Keratinocyte (primary cell): ENCODE measurements at regions not wholly inside any gene's neighbourhood (a gene's known extent, or its start where the extent isn't known, plus 50 kb on each side); places are given as distances from the start of the nearest gene placed in this dataset.

ENCODE experiments used
- DNase-seq: peaks from one replicate; pipeline ENCODE4 v3.0.0-alpha.2; 2011; ENCODE audit warnings: low read depth, missing footprints, low spot score
- FAIRE-seq: peaks from 2 replicates; lab custom pipeline; 2011; peaks lifted over from hg19 to GRCh38; lab: Jason Lieb, UNC
- H2AFZ ChIP-seq: 2 replicates; pipeline ENCODE4 v1.6.0; 2012; ENCODE audit warnings: low read length, control low read depth, inconsistent platforms; ENCODE audit not compliant: control insufficient read depth
- H3K27ac ChIP-seq: 2 replicates; pipeline ENCODE4 v1.5.1; 2011; ENCODE audit warnings: low read length; ENCODE audit not compliant: control insufficient read depth, insufficient read depth
- H3K27me3 ChIP-seq: 3 replicates; pipeline ENCODE4 v1.6.0; 2011; ENCODE audit warnings: low read length; ENCODE audit not compliant: control insufficient read depth, insufficient read depth; ENCODE audit errors: extremely low read depth
- H3K36me3 ChIP-seq, 2 experiments: 2 replicates in 1 of 2; 3 replicates in 1 of 2; pipeline ENCODE4 v1.5.1; 2011; ENCODE audit warnings: low read length in 2 of 2, mild to moderate bottlenecking in 1 of 2; ENCODE audit not compliant: control insufficient read depth in 2 of 2, insufficient read depth in 2 of 2; ENCODE audit errors: extremely low read depth in 1 of 2
- H3K4me1 ChIP-seq: 3 replicates; pipeline ENCODE4 v1.5.1; 2011; ENCODE audit warnings: low read length; ENCODE audit not compliant: control insufficient read depth, insufficient read depth; ENCODE audit errors: extremely low read depth
- H3K4me2 ChIP-seq: 3 replicates; pipeline ENCODE4 v1.6.0; 2011; ENCODE audit warnings: low read depth, low read length; ENCODE audit not compliant: control insufficient read depth, insufficient read depth; ENCODE audit errors: extremely low read depth
- H3K4me3 ChIP-seq, 3 experiments: fragments of 200-600 bp in 1 of 3; sonication (generic) in 1 of 3; 2 replicates in 2 of 3; 3 replicates in 1 of 3; pipeline ENCODE4 v1.5.1; 2011 to 2016; ENCODE audit warnings: low read length in 3 of 3, mild to moderate bottlenecking in 3 of 3, control low read depth in 2 of 3, inconsistent platforms in 1 of 3, low read depth in 1 of 3, mixed read lengths in 1 of 3, mixed run types in 1 of 3, moderate library complexity in 1 of 3; ENCODE audit not compliant: control insufficient read depth in 2 of 3, insufficient read depth in 2 of 3; ENCODE audit errors: extremely low read depth in 1 of 3
- H3K79me2 ChIP-seq: 2 replicates; pipeline ENCODE4 v1.6.0; 2012; ENCODE audit warnings: low read length; ENCODE audit not compliant: control insufficient read depth, insufficient read depth
- H3K9ac ChIP-seq: 3 replicates; pipeline ENCODE4 v1.6.0; 2011; ENCODE audit warnings: low read length; ENCODE audit not compliant: control insufficient read depth, insufficient read depth; ENCODE audit errors: extremely low read depth
- H3K9me1 ChIP-seq: 3 replicates; pipeline ENCODE4 v1.6.0; 2011; ENCODE audit warnings: low read length; ENCODE audit not compliant: control insufficient read depth, insufficient read depth; ENCODE audit errors: extremely low read depth
- H3K9me3 ChIP-seq: 2 replicates; pipeline ENCODE4 v1.5.1; 2012; ENCODE audit warnings: low read depth, low read length; ENCODE audit not compliant: control insufficient read depth
- H4K20me1 ChIP-seq: 3 replicates; pipeline ENCODE4 v1.6.0; 2011; ENCODE audit warnings: low read length; ENCODE audit not compliant: control insufficient read depth, insufficient read depth; ENCODE audit errors: extremely low read depth
- EZH2 ChIP-seq: IDR thresholded peaks from one replicate; pipeline ENCODE4 v1.6.1; 2012; ENCODE audit warnings: inconsistent platforms, mild to moderate bottlenecking, low read length, moderate library complexity
- dilution Hi-C: fragments of 300-500 bp; cut with MboI; formaldehyde crosslinking; loops from one replicate; pipeline ENCODE4 v1.7.0; 2020; ENCODE audit warnings: low sequenced_read_pairs; ENCODE audit not compliant: extremely low pct_ligation_motif_present
- TF ChIP-seq, protein P1 (sequence below), 3 experiments: IDR thresholded peaks in 1 of 3; conservative IDR thresholded peaks in 1 of 3; optimal IDR thresholded peaks in 1 of 3; 2 replicates in 2 of 3; 3 replicates in 1 of 3; pipeline versions ENCODE3 to v1.5.1; 2011; ENCODE audit warnings: low read length in 3 of 3, mild to moderate bottlenecking in 3 of 3, moderate library complexity in 2 of 3, control low read depth in 1 of 3, inconsistent platforms in 1 of 3; ENCODE audit not compliant: insufficient read depth in 2 of 3; ENCODE audit errors: extremely low read depth in 1 of 3

DNA sequence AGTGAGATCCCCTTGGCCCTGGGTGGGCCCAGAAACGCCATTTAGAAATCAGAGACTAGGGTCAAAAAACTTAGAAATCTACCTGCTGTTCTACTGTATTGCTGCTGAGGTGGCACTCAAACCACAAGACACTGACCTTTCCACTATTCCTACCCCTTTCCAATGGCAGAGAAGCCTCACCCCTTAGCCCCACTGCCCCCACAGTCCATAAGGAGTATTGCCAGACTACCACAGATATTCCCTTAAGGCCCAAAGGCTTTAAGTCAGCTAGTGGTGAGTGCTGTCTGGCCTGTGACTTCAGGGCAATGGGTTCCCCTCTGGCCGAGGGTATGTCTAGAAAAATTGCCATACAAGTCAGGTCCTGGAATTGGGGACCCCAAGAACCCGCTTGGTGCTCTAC, 656.1 kb downstream of the COL12A1 start:
- TF ChIP-seq, protein P1, sequence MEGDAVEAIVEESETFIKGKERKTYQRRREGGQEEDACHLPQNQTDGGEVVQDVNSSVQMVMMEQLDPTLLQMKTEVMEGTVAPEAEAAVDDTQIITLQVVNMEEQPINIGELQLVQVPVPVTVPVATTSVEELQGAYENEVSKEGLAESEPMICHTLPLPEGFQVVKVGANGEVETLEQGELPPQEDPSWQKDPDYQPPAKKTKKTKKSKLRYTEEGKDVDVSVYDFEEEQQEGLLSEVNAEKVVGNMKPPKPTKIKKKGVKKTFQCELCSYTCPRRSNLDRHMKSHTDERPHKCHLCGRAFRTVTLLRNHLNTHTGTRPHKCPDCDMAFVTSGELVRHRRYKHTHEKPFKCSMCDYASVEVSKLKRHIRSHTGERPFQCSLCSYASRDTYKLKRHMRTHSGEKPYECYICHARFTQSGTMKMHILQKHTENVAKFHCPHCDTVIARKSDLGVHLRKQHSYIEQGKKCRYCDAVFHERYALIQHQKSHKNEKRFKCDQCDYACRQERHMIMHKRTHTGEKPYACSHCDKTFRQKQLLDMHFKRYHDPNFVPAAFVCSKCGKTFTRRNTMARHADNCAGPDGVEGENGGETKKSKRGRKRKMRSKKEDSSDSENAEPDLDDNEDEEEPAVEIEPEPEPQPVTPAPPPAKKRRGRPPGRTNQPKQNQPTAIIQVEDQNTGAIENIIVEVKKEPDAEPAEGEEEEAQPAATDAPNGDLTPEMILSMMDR (optimal IDR thresholded peaks at IDR 0.05 in 1 of 3, IDR thresholded peaks at IDR 0.05 in 1 of 3, conservative IDR thresholded peaks at IDR 0.05 in 1 of 3; ENCODE audit: extremely low read depth in 1 of 3, insufficient read depth in 2 of 3, low read length in 3 of 3): no peak
- no peak for TF ChIP-seq EZH2
- Histone ChIP-seq H3K9me3 (no peaks in the 10 kb centered on the region), H3K4me2 (no peak overlapping the region), H4K20me1 (no peaks in the 10 kb centered on the region), H3K36me3 (no peaks in the 10 kb centered on the region), H3K27ac (no peak overlapping the region), H3K9ac (no peak overlapping the region), H2AFZ (no peak overlapping the region), H3K27me3 (no peaks in the 10 kb centered on the region), H3K79me2 (no peaks in the 10 kb centered on the region), H3K9me1 (no peaks in the 10 kb centered on the region), H3K4me3 (no peak overlapping the region), H3K4me1 (no peaks in the 10 kb centered on the region)
- dilution Hi-C loops: no loop called here
- FAIRE-seq: no peak
- DNase-seq: no peak

DNA sequence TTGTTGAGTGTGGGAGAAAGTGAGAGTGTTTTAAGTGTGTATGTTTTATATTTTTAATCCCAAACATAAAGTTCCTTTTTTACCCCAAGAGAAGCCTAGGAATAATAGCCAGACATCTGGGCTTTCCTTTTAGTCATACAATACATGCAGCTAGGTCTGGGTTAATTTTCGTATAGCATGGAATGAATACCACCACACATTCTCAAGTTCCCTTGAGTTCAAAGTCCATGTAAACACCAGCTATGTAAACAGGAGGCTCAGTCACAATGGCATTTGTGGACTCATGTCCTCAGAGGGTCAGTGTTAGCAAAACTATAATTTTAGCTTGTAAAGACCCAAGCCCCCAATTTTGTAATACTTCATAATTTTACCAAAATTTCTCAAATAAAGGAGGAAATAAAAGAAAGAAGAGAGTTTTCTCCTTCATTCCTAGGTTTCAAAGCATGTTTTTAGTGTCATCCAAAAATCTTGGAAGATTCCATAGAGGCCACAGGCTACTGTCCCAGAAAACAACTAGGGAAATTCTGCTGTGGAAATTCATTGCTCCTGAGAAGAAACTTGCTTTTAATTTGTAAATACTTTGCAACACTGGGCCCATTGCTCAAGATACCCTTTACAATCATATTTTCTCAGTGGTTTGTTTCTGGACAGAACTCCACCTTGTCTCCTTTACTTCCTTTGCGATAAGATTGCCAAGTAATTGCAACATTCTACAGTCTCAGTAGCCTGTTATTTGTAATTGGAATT, 671.2 kb downstream of the COL12A1 start:
- H3K9me3 ChIP-seq: no peaks in the 10 kb centered on the region
- TF ChIP-seq, protein P1 (optimal IDR thresholded peaks at IDR 0.05 in 1 of 3, IDR thresholded peaks at IDR 0.05 in 1 of 3, conservative IDR thresholded peaks at IDR 0.05 in 1 of 3; ENCODE audit: extremely low read depth in 1 of 3, insufficient read depth in 2 of 3, low read length in 3 of 3): no peak
- no peak for TF ChIP-seq EZH2
- no peaks in the 10 kb centered on the region for H4K20me1 ChIP-seq
- FAIRE-seq: no peak
- H3K36me3 ChIP-seq: no peaks in the 10 kb centered on the region
- no peak overlapping the region for H2AFZ ChIP-seq
- H3K79me2 ChIP-seq: no peaks in the 10 kb centered on the region
- no peaks in the 10 kb centered on the region for H3K9me1 ChIP-seq
- H3K4me2 ChIP-seq: no peak overlapping the region
- H3K27me3 ChIP-seq: no peaks in the 10 kb centered on the region
- no peak overlapping the region for H3K27ac ChIP-seq
- H3K4me1 ChIP-seq: no peaks in the 10 kb centered on the region
- no peak overlapping the region for H3K9ac ChIP-seq
- DNase-seq: no peak
- dilution Hi-C loops: no loop called here
- H3K4me3 ChIP-seq: no peak overlapping the region
